HL-60/S4 (cell line): ENCODE measurements at regions not wholly inside any gene's neighbourhood (a gene's known extent, or its start where the extent isn't known, plus 50 kb on each side); places are given as distances from the start of the nearest gene placed in this dataset.
"Not testable (repeated sequence)": the region's sequence is repeated elsewhere in the genome, so short reads cannot be mapped to it uniquely, and the experiment has no call there.

ENCODE experiments used
- in situ Hi-C: fragments of 300-500 bp; cut with MboI; formaldehyde crosslinking; loops from 2 replicates; pipeline ENCODE4 v1.14.3; 2022; ENCODE audit warnings: low sequenced_read_pairs

DNA sequence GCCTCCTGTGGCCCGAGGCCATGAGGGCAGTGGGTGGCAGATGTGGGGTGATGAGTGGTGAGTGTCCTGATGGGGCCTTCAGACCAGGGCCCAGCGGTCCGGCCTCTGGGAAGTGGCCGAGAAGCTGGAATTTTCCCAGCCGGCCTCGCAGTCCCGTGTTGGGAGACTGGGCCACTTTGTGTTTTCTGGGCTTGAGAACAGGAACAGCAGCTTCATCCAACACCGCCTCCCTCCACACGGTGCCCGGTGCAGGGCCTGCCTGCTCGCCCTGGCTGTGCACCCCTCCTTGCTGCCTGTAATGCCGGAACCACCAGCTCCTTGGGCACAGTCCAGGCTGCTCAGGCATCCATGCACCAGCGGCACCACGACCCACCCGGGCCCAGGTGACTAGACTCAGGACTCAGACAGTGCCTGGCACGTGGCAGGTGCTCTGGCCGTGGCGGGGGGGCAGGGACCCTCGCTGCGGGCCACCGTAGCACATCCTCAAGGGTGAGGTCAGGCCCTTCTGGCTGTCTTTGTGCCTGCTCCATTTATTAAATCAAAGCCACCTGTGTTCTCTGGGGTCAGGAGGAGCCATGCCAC lies 194.7 kb downstream of the BANP start:
- in situ Hi-C loops: not testable (repeated sequence)

GRCh38 chr16:88148078-88148477 lies 196.8 kb downstream of the BANP start:
- in situ Hi-C loops: not testable (repeated sequence)

- in situ Hi-C loops: not testable (repeated sequence)
These were observed 197.4 kb downstream of the BANP start for GRCh38 chr16:88148682-88149081.

GRCh38 chr16:88149158-88149603 lies 197.9 kb downstream of the BANP start:
- in situ Hi-C loops: not testable (repeated sequence)

DNA sequence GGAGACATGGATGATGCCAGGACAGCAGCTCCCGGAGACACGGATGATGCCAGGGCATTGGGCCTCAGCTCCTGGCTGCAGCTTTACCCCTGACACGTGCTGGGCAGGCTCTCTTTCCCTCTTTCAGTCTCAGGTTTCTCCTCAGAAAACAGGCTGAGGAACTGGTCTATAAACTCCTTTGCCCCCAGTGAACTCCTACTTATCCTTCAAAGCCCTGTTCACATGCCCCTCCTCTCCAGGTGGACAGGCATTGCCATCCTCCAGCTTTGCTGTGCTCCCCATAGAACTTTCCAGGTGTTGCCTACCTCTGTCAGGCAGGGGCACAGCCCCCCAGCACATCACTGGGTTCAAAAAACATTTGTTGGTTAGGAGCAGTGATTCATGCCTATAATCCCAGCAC lies 198.4 kb downstream of the BANP start:
- in situ Hi-C loops: not testable (repeated sequence)

DNA sequence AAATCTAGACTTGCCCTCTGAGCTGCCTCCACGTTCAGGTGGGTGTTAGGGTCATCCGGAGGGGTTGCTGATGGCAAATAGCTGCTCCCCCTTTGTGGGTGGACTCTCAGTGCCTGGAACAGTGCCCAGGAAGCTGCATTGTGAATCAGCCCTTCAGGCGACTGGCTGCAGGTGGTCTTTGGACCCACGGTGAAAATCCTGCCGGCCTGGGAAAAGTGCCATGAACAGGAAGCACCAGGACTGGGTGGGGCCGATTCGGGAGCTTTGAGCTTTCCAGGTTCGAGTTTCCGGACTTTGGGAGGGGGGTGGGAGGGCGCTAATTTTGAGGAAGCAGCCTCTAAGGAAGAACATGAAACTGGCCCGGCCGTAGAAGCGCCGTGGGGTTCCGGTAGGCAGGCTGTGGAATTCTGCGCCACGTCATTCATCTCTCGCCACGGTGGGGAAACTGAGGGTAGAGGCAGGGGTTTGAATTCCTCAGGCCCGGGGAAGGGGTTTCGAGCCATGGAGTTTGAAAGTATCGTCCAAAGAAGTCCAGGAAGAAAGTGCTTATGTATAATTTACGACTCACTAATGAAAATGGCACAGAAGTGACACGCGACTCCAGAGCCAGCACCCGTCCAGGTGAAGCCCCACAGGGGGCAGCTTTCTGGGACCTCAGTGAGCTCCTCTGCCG lies 199.4 kb downstream of the BANP start:
- in situ Hi-C loops: not testable (repeated sequence)

- in situ Hi-C loops: not testable (repeated sequence)
These were observed 199.9 kb downstream of the BANP start for GRCh38 chr16:88151129-88151499.

DNA sequence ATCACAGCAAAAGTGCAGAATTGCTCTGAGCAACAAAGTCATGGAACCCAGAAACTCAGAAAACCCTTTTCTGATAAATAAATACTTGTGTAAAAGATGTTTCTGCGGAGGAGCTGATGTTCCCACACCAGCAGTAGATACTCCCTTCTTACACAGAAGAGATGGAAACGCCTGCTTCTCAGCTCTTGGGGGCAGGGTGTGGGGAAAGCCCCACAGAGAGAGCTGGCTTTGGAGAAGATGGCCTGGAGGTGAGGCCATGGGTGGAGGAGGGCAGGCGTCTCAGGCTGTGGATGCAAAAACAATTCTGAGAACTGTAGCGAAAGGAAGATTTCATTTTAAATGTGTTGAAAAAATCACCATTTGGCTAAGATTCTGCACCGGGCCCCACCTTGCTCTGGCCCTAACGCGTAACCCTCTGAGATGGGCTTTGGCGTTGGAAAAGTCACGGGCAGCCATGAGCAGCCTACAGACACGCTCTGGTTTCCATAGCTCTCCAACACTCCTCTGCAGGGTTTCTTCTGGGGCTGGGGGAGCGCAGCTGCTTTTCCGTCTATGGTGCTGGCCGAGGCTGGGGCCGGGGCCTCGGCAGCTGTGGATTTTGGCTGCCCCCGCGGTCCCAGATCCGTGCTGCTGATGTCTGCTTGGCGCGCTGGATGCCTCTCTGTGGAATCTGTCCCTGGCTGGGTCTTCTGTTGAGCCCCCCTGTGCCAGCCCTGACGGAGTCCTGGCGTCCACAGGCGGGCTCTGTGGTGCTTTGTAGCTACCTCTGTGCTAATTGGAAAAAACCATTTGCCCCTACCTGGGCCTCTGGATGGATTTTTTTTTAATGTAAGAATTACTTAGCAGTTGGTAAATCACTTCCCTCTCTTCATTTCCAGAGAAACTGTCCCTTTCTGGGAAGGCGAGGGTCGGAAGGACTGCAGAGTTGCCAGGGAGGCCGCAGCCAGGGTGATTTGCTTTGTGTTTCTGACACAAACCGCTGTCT lies 200.9 kb downstream of the BANP start:
- in situ Hi-C loops: not testable (repeated sequence)

DNA sequence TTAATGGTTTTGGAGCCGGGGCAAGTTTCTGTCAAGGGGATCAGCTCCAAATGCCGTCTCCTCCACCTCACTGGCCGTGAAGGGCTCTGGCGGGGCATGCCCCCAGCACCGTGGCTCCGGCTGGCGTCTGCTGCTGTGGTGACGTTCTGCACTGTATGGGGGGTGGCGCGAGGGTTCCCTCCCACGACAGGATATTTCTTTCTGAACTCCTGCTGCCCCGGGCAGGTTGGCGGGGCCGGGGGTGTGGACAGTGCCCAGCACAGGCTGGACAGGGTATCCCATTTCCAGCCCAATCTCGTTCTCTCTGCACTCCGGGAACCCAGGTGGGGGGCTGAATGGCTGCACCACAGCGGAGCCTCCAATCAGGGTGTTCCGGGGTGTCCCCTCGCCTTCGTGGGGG lies 201.6 kb downstream of the BANP start:
- in situ Hi-C loops: not testable (repeated sequence)

DNA sequence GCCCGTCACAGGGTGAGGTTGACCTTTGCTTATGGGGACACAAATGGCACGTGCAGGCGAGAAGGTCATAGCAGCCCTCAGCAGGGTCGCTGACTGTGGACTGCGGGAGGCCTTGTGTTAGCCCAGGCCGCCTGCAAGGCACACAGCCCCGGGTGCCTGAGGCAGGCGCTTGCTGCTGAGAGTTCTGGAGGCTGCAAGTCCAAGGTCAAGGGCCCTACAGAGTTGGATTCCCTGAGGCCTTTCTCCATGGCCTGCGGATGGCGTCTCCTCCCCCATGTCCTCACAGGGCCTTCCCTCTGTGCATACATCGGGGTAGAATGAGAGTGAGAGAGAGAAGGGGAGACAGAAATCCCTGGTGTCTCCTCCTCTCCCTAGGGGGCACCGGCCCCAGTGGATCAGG lies 202.3 kb downstream of the BANP start:
- in situ Hi-C loops: not testable (repeated sequence)

GRCh38 chr16:88154886-88155285 lies 203.7 kb downstream of the BANP start:
- in situ Hi-C loops: not testable (repeated sequence)

DNA sequence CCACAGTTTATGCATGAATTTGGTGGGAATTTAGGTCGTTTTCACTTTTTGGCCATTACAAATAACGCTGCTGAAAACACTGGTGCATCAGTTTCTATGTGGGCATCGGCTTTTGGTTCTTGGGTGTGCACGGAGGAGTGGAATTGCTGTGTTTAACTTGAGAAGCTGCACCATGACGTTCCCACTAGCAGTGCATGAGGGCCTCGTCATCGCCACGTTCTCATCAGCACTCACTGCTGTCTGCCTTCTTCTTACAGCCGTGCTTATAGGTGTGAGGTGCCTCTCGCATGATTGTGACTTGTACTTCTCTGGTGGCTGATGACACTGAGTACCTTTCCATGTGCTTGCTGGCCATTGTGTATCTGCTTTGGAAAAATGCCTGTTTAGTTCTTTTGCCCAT lies 204.4 kb downstream of the BANP start:
- in situ Hi-C loops: not testable (repeated sequence)

DNA sequence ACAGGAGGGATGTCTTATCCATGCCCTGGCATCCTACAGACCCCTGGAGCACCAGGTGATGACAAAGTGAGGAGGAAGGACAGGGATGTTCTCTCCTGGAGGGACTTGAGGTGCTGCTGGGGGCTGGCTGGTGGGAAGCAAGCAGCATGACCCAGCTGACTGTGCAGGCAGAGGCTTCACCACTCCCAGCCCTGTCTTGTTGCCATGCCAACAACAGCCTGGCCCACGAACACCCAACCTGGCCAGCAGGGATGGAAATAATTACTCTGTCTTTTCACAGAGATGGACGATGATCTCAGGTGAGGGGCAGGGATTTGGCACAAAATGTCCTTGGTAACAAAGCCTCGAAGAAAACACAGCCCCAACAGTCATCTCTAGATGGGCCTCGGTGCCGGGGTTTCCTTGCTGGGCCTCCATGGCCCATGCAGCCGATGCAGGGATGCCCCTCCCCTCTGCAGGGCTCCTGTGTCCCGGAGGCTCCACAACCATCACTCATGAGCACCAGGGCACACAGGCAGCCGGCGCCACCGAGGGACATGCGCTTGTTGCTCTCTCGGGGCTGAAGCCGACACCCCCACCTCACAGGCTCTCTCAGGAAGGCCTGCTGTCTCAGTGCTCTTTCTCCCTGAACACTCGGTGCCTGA lies 205.5 kb downstream of the BANP start:
- in situ Hi-C loops: not testable (repeated sequence)

DNA sequence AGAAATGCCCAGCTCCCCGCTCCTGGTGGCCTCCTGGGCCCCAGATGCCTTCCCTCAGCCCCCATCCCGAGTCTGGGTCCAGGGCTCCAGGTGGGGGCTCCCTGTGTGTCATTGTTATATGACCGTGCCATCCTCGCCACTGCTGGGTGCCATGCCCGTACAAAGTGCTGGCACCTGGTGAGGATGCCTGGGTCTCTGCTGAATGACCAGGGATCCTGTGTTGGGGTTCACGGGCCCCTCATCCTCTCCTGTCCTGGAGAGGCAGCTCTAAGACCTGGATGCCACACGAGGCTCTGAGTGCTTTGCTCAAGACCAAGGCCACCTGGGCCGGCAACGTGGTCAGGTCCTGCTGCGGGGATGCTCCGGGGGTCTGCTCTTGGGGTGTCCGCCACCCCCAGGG lies 206.5 kb downstream of the BANP start:
- in situ Hi-C loops: not testable (repeated sequence)

GRCh38 chr16:88158256-88159045 lies 207.2 kb downstream of the BANP start:
- in situ Hi-C loops: not testable (repeated sequence)

DNA sequence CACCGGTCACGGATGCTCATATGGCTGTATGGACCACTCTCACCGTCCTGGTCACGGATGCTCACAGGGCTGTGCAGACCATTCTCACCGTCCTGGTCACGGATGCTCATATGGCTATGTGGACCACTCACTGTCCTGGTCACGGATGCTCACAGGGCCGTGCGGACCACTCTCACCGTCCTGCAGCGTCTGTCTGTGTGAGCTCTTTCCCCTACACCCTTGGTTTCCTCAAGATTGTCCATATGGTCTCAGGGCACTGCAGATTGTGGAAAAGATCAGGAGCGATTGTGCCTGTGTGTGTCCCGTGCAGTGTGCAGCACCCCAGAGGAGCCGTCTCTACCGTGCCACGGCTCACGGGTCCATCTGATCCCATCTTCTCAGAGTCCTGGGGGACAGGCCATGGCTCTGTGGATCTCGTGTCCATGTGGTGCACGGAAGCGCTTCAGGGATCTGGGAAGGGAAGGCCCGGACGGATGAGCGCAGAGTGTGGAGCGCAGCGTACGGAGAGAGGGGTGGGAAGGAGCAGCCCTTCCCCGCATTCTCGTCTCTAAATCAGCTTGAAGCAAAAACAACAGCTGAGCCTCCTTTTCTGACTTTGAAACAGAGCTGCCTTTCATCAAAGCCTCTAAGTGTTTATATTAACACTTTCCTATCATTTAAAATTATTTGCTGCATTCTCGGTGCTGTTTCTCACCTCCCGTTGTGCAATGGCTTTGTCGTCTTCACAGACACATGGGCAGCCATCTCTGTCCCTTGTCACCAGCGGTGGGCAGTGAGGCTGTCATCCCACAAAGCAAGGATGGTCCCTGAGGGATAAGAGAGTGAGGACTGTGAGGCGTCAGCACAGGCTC lies 208.0 kb downstream of the BANP start:
- in situ Hi-C loops: not testable (repeated sequence)

GRCh38 chr16:88159897-88160335 lies 208.7 kb downstream of the BANP start:
- in situ Hi-C loops: not testable (repeated sequence)

GRCh38 chr16:88161191-88161590 lies 210.0 kb downstream of the BANP start:
- in situ Hi-C loops: not testable (repeated sequence)

- in situ Hi-C loops: not testable (repeated sequence)
These were observed 210.5 kb downstream of the BANP start for GRCh38 chr16:88161623-88162275.
